HepG2 (cell line): ENCODE measurements at regions not wholly inside any gene's neighbourhood (a gene's known extent, or its start where the extent isn't known, plus 50 kb on each side); places are given as distances from the start of the nearest gene placed in this dataset.

Source experiments
- CHD2 ChIP-seq: IDR thresholded peaks from 2 replicates; pipeline ENCODE4 v1.6.1; 2011; ENCODE audit warnings: low read depth, low read length, improper control_type of control experiment
- HNRNPL ChIP-seq: fragments of 200-400 bp; formaldehyde crosslinking; IDR thresholded peaks from 2 replicates; pipeline ENCODE4 v1.6.1; 2017; ENCODE audit warnings: mild to moderate bottlenecking, low read depth, low read length
- PAWR ChIP-seq: sonication (generic); formaldehyde crosslinking; IDR thresholded peaks from 2 replicates; pipeline ENCODE4 v1.4.0; 2020; ENCODE audit warnings: missing genetic modification reagents, mild to moderate bottlenecking, borderline replicate concordance
- PHF21A ChIP-seq: sonication (generic); formaldehyde crosslinking; IDR thresholded peaks from 2 replicates; pipeline ENCODE4 v1.5.0; 2020; ENCODE audit warnings: mild to moderate bottlenecking, missing genetic modification reagents
- POLR2A ChIP-seq, 2 experiments: IDR thresholded peaks; 2 replicates each; pipeline ENCODE4 v1.6.1; 2011; ENCODE audit warnings: low read depth in 2 of 2, low read length in 2 of 2, mild to moderate bottlenecking in 1 of 2, moderate library complexity in 1 of 2; ENCODE audit not compliant: insufficient read depth in 1 of 2
- ZNF546 ChIP-seq: sonication (generic); formaldehyde crosslinking; conservative IDR thresholded peaks from 2 replicates; pipeline ENCODE4 v1.8.1; 2023; ENCODE audit warnings: mild to moderate bottlenecking, missing genetic modification reagents
- ZNF761 ChIP-seq: sonication (generic); formaldehyde crosslinking; conservative IDR thresholded peaks from 2 replicates; pipeline ENCODE4 v1.4.0; 2020; ENCODE audit warnings: mild to moderate bottlenecking, missing genetic modification reagents
- ZNF781 ChIP-seq: sonication (generic); formaldehyde crosslinking; IDR thresholded peaks from 2 replicates; pipeline ENCODE4 v1.5.1; 2020; ENCODE audit warnings: borderline replicate concordance, mild to moderate bottlenecking, missing genetic modification reagents; ENCODE audit errors: not compliant biosample characterization
- TF ChIP-seq, protein P1 (sequence below): sonication (generic); formaldehyde crosslinking; IDR thresholded peaks from 2 replicates; pipeline ENCODE4 v1.4.0; 2020; ENCODE audit warnings: mild to moderate bottlenecking, missing genetic modification reagents
- TF ChIP-seq, protein P2 (sequence below): sonication (generic); formaldehyde crosslinking; IDR thresholded peaks from 2 replicates; pipeline ENCODE4 v1.5.0; 2020; ENCODE audit warnings: mild to moderate bottlenecking, missing genetic modification reagents, borderline replicate concordance

DNA sequence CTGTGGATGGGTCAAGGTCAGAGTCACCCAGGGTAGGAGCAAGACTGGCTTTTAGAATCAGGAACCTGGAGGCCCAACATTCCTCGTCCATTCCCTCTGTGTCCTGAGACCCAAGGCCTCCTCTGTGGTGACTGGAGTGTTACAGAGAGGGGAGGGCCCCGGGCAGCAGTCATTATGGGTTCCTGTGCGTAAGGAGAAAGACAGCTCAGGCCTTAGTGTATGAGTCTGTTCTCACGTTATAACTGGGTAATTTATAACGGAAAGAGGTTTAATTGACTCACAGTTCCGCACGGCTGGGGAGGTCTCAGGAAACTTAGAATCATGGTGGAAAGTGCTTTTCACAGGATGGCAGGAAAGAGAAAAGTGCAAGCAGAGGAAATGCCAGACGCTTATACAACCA, 422.3 kb downstream of the TCERG1L start (continued):
- TF ChIP-seq ZNF546 (no peak), POLR2A (IDR thresholded peaks at IDR 0.05; ENCODE audit: insufficient read depth in 1 of 2, low read depth in 2 of 2, low read length in 2 of 2) (no peak), ZNF781 (CRISPR knock-in tag) (no peak), CHD2 (no peak), ZNF761 (CRISPR knock-in tag) (no peak), HNRNPL (no peak), PHF21A (no peak), PAWR (no peak)
- TF ChIP-seq, protein P1, sequence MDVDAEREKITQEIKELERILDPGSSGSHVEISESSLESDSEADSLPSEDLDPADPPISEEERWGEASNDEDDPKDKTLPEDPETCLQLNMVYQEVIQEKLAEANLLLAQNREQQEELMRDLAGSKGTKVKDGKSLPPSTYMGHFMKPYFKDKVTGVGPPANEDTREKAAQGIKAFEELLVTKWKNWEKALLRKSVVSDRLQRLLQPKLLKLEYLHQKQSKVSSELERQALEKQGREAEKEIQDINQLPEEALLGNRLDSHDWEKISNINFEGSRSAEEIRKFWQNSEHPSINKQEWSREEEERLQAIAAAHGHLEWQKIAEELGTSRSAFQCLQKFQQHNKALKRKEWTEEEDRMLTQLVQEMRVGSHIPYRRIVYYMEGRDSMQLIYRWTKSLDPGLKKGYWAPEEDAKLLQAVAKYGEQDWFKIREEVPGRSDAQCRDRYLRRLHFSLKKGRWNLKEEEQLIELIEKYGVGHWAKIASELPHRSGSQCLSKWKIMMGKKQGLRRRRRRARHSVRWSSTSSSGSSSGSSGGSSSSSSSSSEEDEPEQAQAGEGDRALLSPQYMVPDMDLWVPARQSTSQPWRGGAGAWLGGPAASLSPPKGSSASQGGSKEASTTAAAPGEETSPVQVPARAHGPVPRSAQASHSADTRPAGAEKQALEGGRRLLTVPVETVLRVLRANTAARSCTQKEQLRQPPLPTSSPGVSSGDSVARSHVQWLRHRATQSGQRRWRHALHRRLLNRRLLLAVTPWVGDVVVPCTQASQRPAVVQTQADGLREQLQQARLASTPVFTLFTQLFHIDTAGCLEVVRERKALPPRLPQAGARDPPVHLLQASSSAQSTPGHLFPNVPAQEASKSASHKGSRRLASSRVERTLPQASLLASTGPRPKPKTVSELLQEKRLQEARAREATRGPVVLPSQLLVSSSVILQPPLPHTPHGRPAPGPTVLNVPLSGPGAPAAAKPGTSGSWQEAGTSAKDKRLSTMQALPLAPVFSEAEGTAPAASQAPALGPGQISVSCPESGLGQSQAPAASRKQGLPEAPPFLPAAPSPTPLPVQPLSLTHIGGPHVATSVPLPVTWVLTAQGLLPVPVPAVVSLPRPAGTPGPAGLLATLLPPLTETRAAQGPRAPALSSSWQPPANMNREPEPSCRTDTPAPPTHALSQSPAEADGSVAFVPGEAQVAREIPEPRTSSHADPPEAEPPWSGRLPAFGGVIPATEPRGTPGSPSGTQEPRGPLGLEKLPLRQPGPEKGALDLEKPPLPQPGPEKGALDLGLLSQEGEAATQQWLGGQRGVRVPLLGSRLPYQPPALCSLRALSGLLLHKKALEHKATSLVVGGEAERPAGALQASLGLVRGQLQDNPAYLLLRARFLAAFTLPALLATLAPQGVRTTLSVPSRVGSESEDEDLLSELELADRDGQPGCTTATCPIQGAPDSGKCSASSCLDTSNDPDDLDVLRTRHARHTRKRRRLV: no peak
- TF ChIP-seq, protein P2, sequence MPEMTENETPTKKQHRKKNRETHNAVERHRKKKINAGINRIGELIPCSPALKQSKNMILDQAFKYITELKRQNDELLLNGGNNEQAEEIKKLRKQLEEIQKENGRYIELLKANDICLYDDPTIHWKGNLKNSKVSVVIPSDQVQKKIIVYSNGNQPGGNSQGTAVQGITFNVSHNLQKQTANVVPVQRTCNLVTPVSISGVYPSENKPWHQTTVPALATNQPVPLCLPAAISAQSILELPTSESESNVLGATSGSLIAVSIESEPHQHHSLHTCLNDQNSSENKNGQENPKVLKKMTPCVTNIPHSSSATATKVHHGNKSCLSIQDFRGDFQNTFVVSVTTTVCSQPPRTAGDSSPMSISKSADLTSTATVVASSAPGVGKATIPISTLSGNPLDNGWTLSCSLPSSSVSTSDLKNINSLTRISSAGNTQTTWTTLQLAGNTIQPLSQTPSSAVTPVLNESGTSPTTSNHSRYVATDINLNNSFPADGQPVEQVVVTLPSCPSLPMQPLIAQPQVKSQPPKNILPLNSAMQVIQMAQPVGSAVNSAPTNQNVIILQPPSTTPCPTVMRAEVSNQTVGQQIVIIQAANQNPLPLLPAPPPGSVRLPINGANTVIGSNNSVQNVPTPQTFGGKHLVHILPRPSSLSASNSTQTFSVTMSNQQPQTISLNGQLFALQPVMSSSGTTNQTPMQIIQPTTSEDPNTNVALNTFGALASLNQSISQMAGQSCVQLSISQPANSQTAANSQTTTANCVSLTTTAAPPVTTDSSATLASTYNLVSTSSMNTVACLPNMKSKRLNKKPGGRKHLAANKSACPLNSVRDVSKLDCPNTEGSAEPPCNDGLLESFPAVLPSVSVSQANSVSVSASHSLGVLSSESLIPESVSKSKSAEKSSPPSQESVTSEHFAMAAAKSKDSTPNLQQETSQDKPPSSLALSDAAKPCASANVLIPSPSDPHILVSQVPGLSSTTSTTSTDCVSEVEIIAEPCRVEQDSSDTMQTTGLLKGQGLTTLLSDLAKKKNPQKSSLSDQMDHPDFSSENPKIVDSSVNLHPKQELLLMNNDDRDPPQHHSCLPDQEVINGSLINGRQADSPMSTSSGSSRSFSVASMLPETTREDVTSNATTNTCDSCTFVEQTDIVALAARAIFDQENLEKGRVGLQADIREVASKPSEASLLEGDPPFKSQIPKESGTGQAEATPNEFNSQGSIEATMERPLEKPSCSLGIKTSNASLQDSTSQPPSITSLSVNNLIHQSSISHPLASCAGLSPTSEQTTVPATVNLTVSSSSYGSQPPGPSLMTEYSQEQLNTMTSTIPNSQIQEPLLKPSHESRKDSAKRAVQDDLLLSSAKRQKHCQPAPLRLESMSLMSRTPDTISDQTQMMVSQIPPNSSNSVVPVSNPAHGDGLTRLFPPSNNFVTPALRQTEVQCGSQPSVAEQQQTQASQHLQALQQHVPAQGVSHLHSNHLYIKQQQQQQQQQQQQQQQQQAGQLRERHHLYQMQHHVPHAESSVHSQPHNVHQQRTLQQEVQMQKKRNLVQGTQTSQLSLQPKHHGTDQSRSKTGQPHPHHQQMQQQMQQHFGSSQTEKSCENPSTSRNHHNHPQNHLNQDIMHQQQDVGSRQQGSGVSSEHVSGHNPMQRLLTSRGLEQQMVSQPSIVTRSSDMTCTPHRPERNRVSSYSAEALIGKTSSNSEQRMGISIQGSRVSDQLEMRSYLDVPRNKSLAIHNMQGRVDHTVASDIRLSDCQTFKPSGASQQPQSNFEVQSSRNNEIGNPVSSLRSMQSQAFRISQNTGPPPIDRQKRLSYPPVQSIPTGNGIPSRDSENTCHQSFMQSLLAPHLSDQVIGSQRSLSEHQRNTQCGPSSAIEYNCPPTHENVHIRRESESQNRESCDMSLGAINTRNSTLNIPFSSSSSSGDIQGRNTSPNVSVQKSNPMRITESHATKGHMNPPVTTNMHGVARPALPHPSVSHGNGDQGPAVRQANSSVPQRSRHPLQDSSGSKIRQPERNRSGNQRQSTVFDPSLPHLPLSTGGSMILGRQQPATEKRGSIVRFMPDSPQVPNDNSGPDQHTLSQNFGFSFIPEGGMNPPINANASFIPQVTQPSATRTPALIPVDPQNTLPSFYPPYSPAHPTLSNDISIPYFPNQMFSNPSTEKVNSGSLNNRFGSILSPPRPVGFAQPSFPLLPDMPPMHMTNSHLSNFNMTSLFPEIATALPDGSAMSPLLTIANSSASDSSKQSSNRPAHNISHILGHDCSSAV (CRISPR knock-in tag): no peak
